Activated B cell treated with CpG ODN at 0.5 μM for 24 hours (primary cell): ENCODE measurements at regions not wholly inside any gene's neighbourhood (a gene's known extent, or its start where the extent isn't known, plus 50 kb on each side); places are given as distances from the start of the nearest gene placed in this dataset.

Experiments
- ATAC-seq: fragments of 200-7000 bp; cut with Tn5 transposase; one replicate; pipeline ENCODE4 v1.10.0; 2021; ENCODE audit warnings: low read depth, mild to moderate bottlenecking, moderate library complexity
- CTCF ChIA-PET: fragments of 350-600 bp; sonication (Branson Sonifier 250); formaldehyde crosslinking; loops from one replicate; lab custom pipeline; 2021; ENCODE audit warnings: antibody characterized with exemption; lab: Charles Lee
- POLR2A ChIA-PET: fragments of 350-600 bp; sonication (Branson Sonifier 250); formaldehyde crosslinking; loops from one replicate; lab custom pipeline; 2021; ENCODE audit warnings: antibody characterized with exemption; lab: Charles Lee
- DNase-seq: peaks from one replicate; pipeline ENCODE4 v3.0.0; 2022
- H3K27ac Mint-ChIP-seq: one replicate; pipeline ENCODE4 v1.8.0; 2020; ENCODE audit warnings: mixed read lengths
- H3K27me3 Mint-ChIP-seq: one replicate; pipeline ENCODE4 v1.8.0; 2021; ENCODE audit warnings: mixed read lengths
- H3K36me3 Mint-ChIP-seq: one replicate; pipeline ENCODE4 v1.8.0; 2021; ENCODE audit warnings: low read depth, mixed read lengths
- H3K4me1 Mint-ChIP-seq: one replicate; pipeline ENCODE4 v1.8.0; 2021; ENCODE audit warnings: mixed read lengths
- H3K4me3 Mint-ChIP-seq: one replicate; pipeline ENCODE4 v1.8.0; 2020; ENCODE audit warnings: mild to moderate bottlenecking, mixed read lengths
- H3K9me3 Mint-ChIP-seq: one replicate; pipeline ENCODE4 v1.8.0; 2020; ENCODE audit warnings: mixed read lengths
- intact Hi-C: fragments of 100-400 bp; cut with micrococcal nuclease; formaldehyde crosslinking; loops from one replicate; pipeline ENCODE4 v1.15.1; 2024
- TF ChIP-seq, protein P1 (sequence below): fragments of 200-600 bp; IDR thresholded peaks from one replicate; pipeline ENCODE4 v1.8.0; 2022; ENCODE audit warnings: antibody characterized with exemption, mild to moderate bottlenecking

DNA sequence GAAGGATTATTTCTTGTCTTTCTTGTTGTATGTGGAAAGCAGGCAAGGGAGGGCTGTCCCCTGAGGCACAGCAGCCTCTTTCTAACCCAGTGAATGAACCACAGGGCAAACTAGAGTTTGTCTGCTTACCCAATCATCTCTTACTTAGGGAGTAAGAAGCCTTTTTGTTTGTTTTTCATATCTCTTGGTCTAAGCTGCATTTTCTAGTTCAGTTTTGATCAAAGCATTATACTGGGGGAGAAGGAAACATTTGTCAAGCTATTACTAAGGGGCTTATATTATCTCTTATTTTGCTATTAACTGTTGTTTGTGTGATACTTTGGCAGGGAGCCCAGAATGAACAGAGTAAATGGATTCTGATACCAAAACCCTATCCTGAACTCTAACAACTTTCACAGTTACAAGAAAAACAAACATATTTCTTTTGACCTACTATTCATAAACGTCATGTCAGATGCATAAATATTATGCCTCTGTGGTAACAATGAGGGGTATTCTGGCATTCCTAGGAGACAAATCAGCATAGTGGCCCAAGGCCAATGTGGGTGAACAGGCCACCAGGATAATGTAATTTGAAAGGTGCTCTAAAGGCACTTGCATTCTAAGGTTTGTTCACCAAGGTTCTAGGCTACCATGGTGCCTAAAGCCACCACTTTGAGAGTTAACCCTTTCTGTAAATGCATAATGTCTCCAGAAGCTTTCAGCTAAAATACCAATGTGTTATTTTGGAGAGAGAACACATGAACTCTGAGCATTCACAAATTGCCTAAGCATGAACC, 271.6 kb upstream of the ZPLD1 start:
- intact Hi-C loops: no loop called here
- no peaks in the 10 kb centered on the region for H3K36me3 Mint-ChIP-seq

DNA sequence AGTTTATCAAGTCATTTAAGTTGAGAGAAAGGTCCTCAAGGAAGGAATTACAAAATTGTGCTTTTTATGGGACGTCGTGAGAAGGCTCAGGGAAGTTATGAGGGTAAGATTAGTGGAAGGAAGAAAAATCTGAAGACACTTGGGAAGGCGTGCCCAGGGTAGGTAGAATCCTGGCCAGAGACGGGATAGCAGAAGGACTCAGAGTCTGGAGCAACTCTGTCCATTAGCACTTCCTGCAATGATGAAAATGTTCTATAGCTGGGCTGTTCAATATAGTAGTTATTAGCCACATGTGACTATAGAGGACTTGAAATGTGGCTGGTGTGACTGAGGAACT, 271.0 kb upstream of the ZPLD1 start:
- ATAC-seq (no peak), DNase-seq (no peak)
- CTCF ChIA-PET: no interaction called here
- no peak overlapping the region for H3K27ac Mint-ChIP-seq
- no peaks in the 10 kb centered on the region for H3K36me3 Mint-ChIP-seq
- TF ChIP-seq, protein P1, sequence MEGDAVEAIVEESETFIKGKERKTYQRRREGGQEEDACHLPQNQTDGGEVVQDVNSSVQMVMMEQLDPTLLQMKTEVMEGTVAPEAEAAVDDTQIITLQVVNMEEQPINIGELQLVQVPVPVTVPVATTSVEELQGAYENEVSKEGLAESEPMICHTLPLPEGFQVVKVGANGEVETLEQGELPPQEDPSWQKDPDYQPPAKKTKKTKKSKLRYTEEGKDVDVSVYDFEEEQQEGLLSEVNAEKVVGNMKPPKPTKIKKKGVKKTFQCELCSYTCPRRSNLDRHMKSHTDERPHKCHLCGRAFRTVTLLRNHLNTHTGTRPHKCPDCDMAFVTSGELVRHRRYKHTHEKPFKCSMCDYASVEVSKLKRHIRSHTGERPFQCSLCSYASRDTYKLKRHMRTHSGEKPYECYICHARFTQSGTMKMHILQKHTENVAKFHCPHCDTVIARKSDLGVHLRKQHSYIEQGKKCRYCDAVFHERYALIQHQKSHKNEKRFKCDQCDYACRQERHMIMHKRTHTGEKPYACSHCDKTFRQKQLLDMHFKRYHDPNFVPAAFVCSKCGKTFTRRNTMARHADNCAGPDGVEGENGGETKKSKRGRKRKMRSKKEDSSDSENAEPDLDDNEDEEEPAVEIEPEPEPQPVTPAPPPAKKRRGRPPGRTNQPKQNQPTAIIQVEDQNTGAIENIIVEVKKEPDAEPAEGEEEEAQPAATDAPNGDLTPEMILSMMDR: no peak
- no peak overlapping the region for H3K4me3 Mint-ChIP-seq
- POLR2A ChIA-PET: no interaction called here
- H3K9me3 Mint-ChIP-seq: no peaks in the 10 kb centered on the region
- intact Hi-C loops: no loop called here
- peaks cover 5% of the 10 kb centered on the region for H3K4me1 Mint-ChIP-seq
- no peaks in the 10 kb centered on the region for H3K27me3 Mint-ChIP-seq

More for the DNA sequence above, 271.6 kb upstream of the ZPLD1 start:
- no peak for DNase-seq
- no peak overlapping the region for H3K27ac Mint-ChIP-seq
- CTCF ChIA-PET: no interaction called here
- no peak overlapping the region for H3K4me3 Mint-ChIP-seq
- TF ChIP-seq, protein P1: no peak
- no peaks in the 10 kb centered on the region for H3K27me3 Mint-ChIP-seq
- H3K4me1 Mint-ChIP-seq: peaks cover 5% of the 10 kb centered on the region
- no peak for ATAC-seq
- POLR2A ChIA-PET: interaction anchor here (0.5 kb wide), 1 partner anchor 477 kb away, joined by 5 read pairs; the partner anchor contains the start of gene RPL24
- H3K9me3 Mint-ChIP-seq: no peaks in the 10 kb centered on the region

DNA sequence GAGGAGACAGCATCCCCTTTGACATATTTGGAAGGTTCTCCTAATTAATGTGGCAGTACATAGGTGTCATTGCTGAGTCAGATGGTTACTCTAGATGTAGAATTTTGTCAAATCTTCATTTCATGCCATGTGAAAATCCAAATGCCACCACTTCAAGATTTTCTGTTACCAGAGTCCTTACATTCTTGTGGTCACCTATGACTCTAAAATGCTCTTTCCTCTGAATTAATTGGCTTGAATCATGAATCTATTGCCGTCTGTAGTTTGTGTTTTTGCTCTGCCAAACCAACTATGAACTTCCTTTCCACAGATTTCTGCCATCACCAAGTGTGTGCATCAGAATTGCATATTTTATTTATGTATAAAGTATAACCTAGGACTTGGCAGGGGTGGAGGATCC, 269.4 kb upstream of the ZPLD1 start:
- H3K9me3 Mint-ChIP-seq: no peaks in the 10 kb centered on the region
- H3K4me1 Mint-ChIP-seq: peaks cover 5% of the 10 kb centered on the region
- ChIA-PET CTCF (no interaction called here), POLR2A (interaction anchor here (0.7 kb wide), 1 partner anchor 230 kb away, joined by 4 read pairs; no protein-coding TSS in a partner anchor)
- TF ChIP-seq, protein P1: no peak
- intact Hi-C loops: no loop called here
- ATAC-seq (no peak), DNase-seq (no peak)
- H3K4me3 Mint-ChIP-seq: no peak overlapping the region
- no peaks in the 10 kb centered on the region for H3K36me3 Mint-ChIP-seq
- no peaks in the 10 kb centered on the region for H3K27me3 Mint-ChIP-seq
- no peak overlapping the region for H3K27ac Mint-ChIP-seq

DNA sequence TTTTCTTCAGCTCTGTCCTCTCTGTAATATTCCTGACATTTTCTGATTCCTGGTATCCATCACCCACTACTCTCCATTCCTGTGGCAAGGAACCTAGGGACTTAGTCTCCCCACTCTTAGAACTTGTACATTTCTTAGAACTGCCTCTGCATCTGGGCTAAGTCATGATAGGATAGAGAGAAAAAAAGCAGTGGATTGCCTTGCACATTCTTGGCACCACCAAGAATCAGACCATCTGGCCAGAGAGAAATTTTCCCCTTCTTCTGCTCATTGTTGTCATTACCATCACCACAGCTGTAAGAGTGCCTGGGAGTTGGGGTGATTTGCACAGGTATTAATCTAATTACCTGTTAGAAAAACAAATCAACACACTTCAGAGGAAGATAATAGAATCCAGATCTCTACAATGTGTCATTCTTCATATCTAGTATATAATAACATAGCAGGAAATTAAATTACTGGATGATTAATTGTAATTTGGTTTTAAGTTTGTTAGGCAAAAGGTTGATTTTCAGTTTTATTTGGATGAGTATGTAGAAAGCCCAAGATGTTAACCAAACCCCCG, 264.8 kb upstream of the ZPLD1 start:
- ATAC-seq (no peak), DNase-seq (no peak)
- Mint-ChIP-seq H3K9me3 (no peaks in the 10 kb centered on the region), H3K27me3 (no peaks in the 10 kb centered on the region), H3K27ac (peak overlapping the region; percentile 19), H3K4me1 (no peaks in the 10 kb centered on the region), H3K36me3 (no peaks in the 10 kb centered on the region), H3K4me3 (no peak overlapping the region)
- intact Hi-C loops: no loop called here
- TF ChIP-seq, protein P1: no peak
- CTCF ChIA-PET: no interaction called here
- POLR2A ChIA-PET: interaction anchor here (0.6 kb wide), 1 partner anchor 26 kb away, joined by 5 read pairs; no protein-coding TSS in a partner anchor

DNA sequence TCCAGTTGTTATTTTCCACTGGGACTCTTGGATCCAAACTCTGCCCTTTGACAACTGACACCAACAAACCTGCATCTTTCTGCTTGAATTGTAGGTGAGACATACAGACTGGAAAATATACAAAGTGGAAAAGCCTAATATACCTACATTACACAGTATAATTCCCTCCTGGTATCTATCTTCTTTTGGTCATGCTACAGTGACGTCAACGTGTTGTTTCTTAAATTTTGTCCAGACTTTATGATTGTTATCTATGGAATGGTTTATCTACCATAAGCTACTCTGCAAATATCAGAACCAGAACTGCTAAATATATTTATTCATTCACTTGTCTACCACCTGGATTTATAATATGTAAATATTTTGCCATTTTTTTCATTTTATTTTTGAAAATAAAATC, 264.3 kb upstream of the ZPLD1 start:
- ATAC-seq (no peak), DNase-seq (no peak)
- Mint-ChIP-seq H3K4me1 (no peaks in the 10 kb centered on the region), H3K36me3 (no peaks in the 10 kb centered on the region), H3K27ac (no peak overlapping the region), H3K9me3 (no peaks in the 10 kb centered on the region), H3K27me3 (no peaks in the 10 kb centered on the region), H3K4me3 (no peak overlapping the region)
- intact Hi-C loops: no loop called here
- ChIA-PET CTCF (no interaction called here), POLR2A (no interaction called here)
- TF ChIP-seq, protein P1: no peak
